H1 (cell line): ENCODE measurements at regions not wholly inside any gene's neighbourhood (a gene's known extent, or its start where the extent isn't known, plus 50 kb on each side); places are given as distances from the start of the nearest gene placed in this dataset.

Experiments used
- CTCF ChIA-PET: fragments of 300-600 bp; sonication (Branson Sonifier 250); formaldehyde crosslinking; loops from one replicate; lab custom pipeline; 2021; ENCODE audit not compliant: partially characterized antibody; lab: Charles Lee
- POLR2A ChIA-PET: fragments of 300-600 bp; sonication (Branson Sonifier 250); formaldehyde crosslinking; loops from one replicate; lab custom pipeline; 2021; ENCODE audit warnings: inconsistent platforms; ENCODE audit not compliant: partially characterized antibody; lab: Charles Lee
- DNase-seq, 2 experiments: peaks; one replicate each; pipeline versions ENCODE4 v3.0.0 to v3.0.0-alpha.2; 2010 to 2022; ENCODE audit warnings: low spot score in 2 of 2, low read depth in 1 of 2, mixed read lengths in 1 of 2
- FAIRE-seq: peaks from 2 replicates; lab custom pipeline; 2011; peaks lifted over from hg19 to GRCh38; lab: Jason Lieb, UNC
- H2AFZ ChIP-seq: 2 replicates; pipeline ENCODE4 v1.8.1; 2012; ENCODE audit warnings: low read length, inconsistent platforms
- H2AK5ac ChIP-seq: 2 replicates; pipeline ENCODE4 v1.6.1; 2013; ENCODE audit warnings: low read depth, low read length
- H2BK120ac ChIP-seq: replicated peaks from 2 replicates; pipeline ENCODE3; 2013; ENCODE audit warnings: low read depth, low read length, inconsistent platforms
- H2BK12ac ChIP-seq: 2 replicates; pipeline ENCODE4 v1.6.1; 2013; ENCODE audit warnings: low read depth, low read length
- H2BK15ac ChIP-seq: 2 replicates; pipeline ENCODE4 v1.6.1; 2013; ENCODE audit warnings: low read length
- H2BK20ac ChIP-seq: 2 replicates; pipeline ENCODE4 v1.6.1; 2013; ENCODE audit warnings: low read length
- H2BK5ac ChIP-seq: 2 replicates; pipeline ENCODE4 v1.6.1; 2013; ENCODE audit warnings: low read depth, low read length
- H3K14ac ChIP-seq: 2 replicates; pipeline ENCODE4 v1.6.1; 2013; ENCODE audit warnings: inconsistent platforms; ENCODE audit not compliant: insufficient read length
- H3K18ac ChIP-seq: 2 replicates; pipeline ENCODE4 v1.6.1; 2013; ENCODE audit warnings: low read length; ENCODE audit errors: extremely low read depth
- H3K23ac ChIP-seq: 2 replicates; pipeline ENCODE4 v1.6.1; 2013; ENCODE audit warnings: inconsistent platforms; ENCODE audit not compliant: insufficient read length
- H3K23me2 ChIP-seq: 2 replicates; pipeline ENCODE4 v1.6.1; 2013; ENCODE audit warnings: low read depth, low read length
- H3K27ac ChIP-seq: 2 replicates; pipeline ENCODE4 v1.6.1; 2011; ENCODE audit warnings: low read depth, low read length, inconsistent platforms
- H3K27me3 ChIP-seq, 4 experiments: replicated peaks in 1 of 4; 1 replicate in 1 of 4; 2 replicates in 3 of 4; pipeline versions ENCODE4 v1.6.1 to v1.8.1; 2011 to 2013; ENCODE audit warnings: low read length in 3 of 4, mild to moderate bottlenecking in 3 of 4, inconsistent platforms in 2 of 4, mixed read lengths in 2 of 4, moderate library complexity in 1 of 4; ENCODE audit not compliant: control insufficient read depth in 3 of 4, insufficient read depth in 3 of 4; ENCODE audit errors: extremely low read depth in 1 of 4
- H3K36me3 ChIP-seq, 4 experiments: 2 replicates each; pipeline versions ENCODE4 v1.6.1 to v1.8.1; 2011 to 2013; ENCODE audit warnings: mild to moderate bottlenecking in 4 of 4, low read length in 3 of 4, moderate library complexity in 2 of 4, control low read depth in 1 of 4, inconsistent platforms in 1 of 4; ENCODE audit not compliant: insufficient read depth in 4 of 4, control insufficient read depth in 2 of 4
- H3K4ac ChIP-seq: replicated peaks from 2 replicates; pipeline ENCODE3; 2013; ENCODE audit warnings: low read length, low read depth, mixed read lengths, inconsistent platforms; ENCODE audit not compliant: insufficient read length
- H3K4me1 ChIP-seq, 4 experiments: replicated peaks in 1 of 4; 1 replicate in 1 of 4; 2 replicates in 3 of 4; pipeline versions ENCODE4 v1.6.1 to v1.8.1; 2011 to 2013; ENCODE audit warnings: low read length in 3 of 4, inconsistent platforms in 2 of 4, mixed read lengths in 1 of 4; ENCODE audit not compliant: insufficient read depth in 4 of 4, control insufficient read depth in 3 of 4
- H3K4me2 ChIP-seq, 2 experiments: 2 replicates each; pipeline versions ENCODE4 v1.6.1 to v1.8.1; 2011 to 2013; ENCODE audit warnings: low read depth in 2 of 2, low read length in 2 of 2, control low read depth in 1 of 2, inconsistent platforms in 1 of 2, mild to moderate bottlenecking in 1 of 2; ENCODE audit not compliant: insufficient read depth in 1 of 2
- H3K4me3 ChIP-seq, 4 experiments: fragments of 200-600, 300-600 bp in 1 of 4; sonication (generic), shearing (Covaris generic), sonication (Bioruptor Twin) in 1 of 4; 2 replicates each; pipeline versions ENCODE4 v1.5.1 to v1.8.1; 2011 to 2016; ENCODE audit warnings: low read length in 4 of 4, low read depth in 3 of 4, control low read depth in 2 of 4, inconsistent platforms in 2 of 4, mild to moderate bottlenecking in 2 of 4, mixed read lengths in 1 of 4, moderate library complexity in 1 of 4; ENCODE audit not compliant: insufficient read depth in 2 of 4; ENCODE audit errors: extremely low read depth in 1 of 4
- H3K56ac ChIP-seq: replicated peaks from 2 replicates; pipeline ENCODE3; 2013; ENCODE audit warnings: low read depth, mild to moderate bottlenecking, mixed read lengths, low read length, inconsistent platforms; ENCODE audit not compliant: insufficient read length
- H3K79me1 ChIP-seq: 2 replicates; pipeline ENCODE4 v1.6.1; 2013; ENCODE audit warnings: low read depth, low read length, control low read depth
- H3K79me2 ChIP-seq, 2 experiments: 2 replicates each; pipeline versions ENCODE4 v1.6.1 to v1.8.1; 2012 to 2013; ENCODE audit warnings: low read length in 2 of 2, mild to moderate bottlenecking in 2 of 2, inconsistent platforms in 1 of 2; ENCODE audit not compliant: insufficient read depth in 2 of 2, control insufficient read depth in 1 of 2
- H3K9ac ChIP-seq, 4 experiments: replicated peaks in 1 of 4; 1 replicate in 1 of 4; 2 replicates in 3 of 4; pipeline versions ENCODE4 v1.6.1 to v1.8.1; 2011 to 2013; ENCODE audit warnings: low read depth in 3 of 4, low read length in 3 of 4, control low read depth in 2 of 4, mild to moderate bottlenecking in 2 of 4, moderate library complexity in 2 of 4, inconsistent platforms in 1 of 4; ENCODE audit errors: extremely low read depth in 1 of 4
- H3K9me3 ChIP-seq, 2 experiments: 2 replicates each; pipeline versions ENCODE4 v1.6.1 to v1.8.1; 2012 to 2013; ENCODE audit warnings: mild to moderate bottlenecking in 2 of 2, moderate library complexity in 2 of 2, control low read depth in 1 of 2, inconsistent platforms in 1 of 2, low read depth in 1 of 2, low read length in 1 of 2, mixed read lengths in 1 of 2; ENCODE audit not compliant: insufficient read depth in 2 of 2
- H4K20me1 ChIP-seq, 2 experiments: replicated peaks in 1 of 2; 2 replicates each; pipeline versions ENCODE3 to v1.8.1; 2011 to 2013; ENCODE audit warnings: inconsistent platforms in 2 of 2, low read length in 2 of 2, mild to moderate bottlenecking in 1 of 2; ENCODE audit not compliant: insufficient read depth in 2 of 2, control insufficient read depth in 1 of 2
- H4K5ac ChIP-seq: 2 replicates; pipeline ENCODE4 v1.6.1; 2013; ENCODE audit warnings: low read length, low read depth, mixed read lengths, inconsistent platforms; ENCODE audit not compliant: insufficient read length
- H4K8ac ChIP-seq: 2 replicates; pipeline ENCODE4 v1.8.0; 2013; ENCODE audit warnings: mild to moderate bottlenecking, moderate library complexity, low read length, inconsistent platforms; ENCODE audit not compliant: insufficient read depth; ENCODE audit errors: extremely low read depth
- H4K91ac ChIP-seq: replicated peaks from 2 replicates; pipeline ENCODE3; 2013; ENCODE audit warnings: low read length, mixed read lengths, inconsistent platforms; ENCODE audit not compliant: insufficient read length
- CTCF ChIP-seq, 3 experiments: IDR thresholded peaks; 1 replicate in 2 of 3; 2 replicates in 1 of 3; pipeline versions ENCODE4 v1.5.1 to v1.6.1; 2011; ENCODE audit warnings: low read length in 3 of 3, mild to moderate bottlenecking in 3 of 3, inconsistent platforms in 2 of 3, low read depth in 1 of 3, moderate library complexity in 1 of 3; ENCODE audit not compliant: insufficient read depth in 1 of 3; ENCODE audit errors: control extremely low read depth in 1 of 3
- RAD21 ChIP-seq, 2 experiments: IDR thresholded peaks in 1 of 2; conservative IDR thresholded peaks in 1 of 2; 2 replicates each; pipeline ENCODE4 v1.6.1; 2011; ENCODE audit warnings: low read depth in 2 of 2, low read length in 2 of 2, improper control_type of control experiment in 1 of 2, inconsistent platforms in 1 of 2, mild to moderate bottlenecking in 1 of 2, moderate library complexity in 1 of 2
- YY1 ChIP-seq: IDR thresholded peaks from 2 replicates; pipeline ENCODE4 v1.6.1; 2011; ENCODE audit warnings: low read depth, mild to moderate bottlenecking, low read length

DNA sequence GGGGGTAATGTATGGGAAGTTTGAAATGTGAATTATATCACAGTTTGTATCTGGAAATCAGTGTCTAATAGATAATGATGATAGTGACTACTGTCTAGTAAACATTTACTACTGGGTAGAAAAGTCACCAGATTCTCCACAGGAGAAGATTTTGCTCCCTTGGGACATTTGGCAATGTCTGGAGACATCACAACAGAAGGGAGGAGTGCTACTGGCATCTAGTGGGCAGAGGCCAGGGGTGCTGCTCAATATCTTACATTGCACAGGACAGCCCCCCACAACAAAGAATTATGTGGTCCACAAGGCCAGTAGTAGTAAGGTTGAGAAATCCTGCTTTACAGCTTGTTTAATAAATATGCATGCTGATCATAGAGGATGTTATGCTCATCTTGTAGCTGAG, 92.3 kb upstream of the PRPS1L1 start:
- Histone ChIP-seq H3K79me1 (no peaks in the 10 kb centered on the region), H3K27me3 (no peaks in the 10 kb centered on the region), H3K14ac (no peak overlapping the region), H3K23me2 (no peaks in the 10 kb centered on the region), H3K18ac (no peak overlapping the region), H2BK20ac (no peak overlapping the region), H3K9me3 (no peaks in the 10 kb centered on the region), H4K5ac (no peak overlapping the region), H2BK12ac (no peak overlapping the region), H3K4me2 (no peak overlapping the region), H3K23ac (no peak overlapping the region), H3K4me1 (no peaks in the 10 kb centered on the region; a peak in 1 of 7 replicates), H3K79me2 (no peaks in the 10 kb centered on the region), H3K56ac (no peak overlapping the region), H3K4ac (no peak overlapping the region), H4K20me1 (no peaks in the 10 kb centered on the region)
- POLR2A ChIA-PET: no interaction called here
- TF ChIP-seq CTCF (IDR thresholded peaks at IDR 0.05; ENCODE audit: control extremely low read depth in 1 of 3, insufficient read depth in 1 of 3, low read depth in 1 of 3, low read length in 3 of 3) (peak; percentile 57 to 64 (median 61)), YY1 (no peak), RAD21 (IDR thresholded peaks at IDR 0.05 in 1 of 2, conservative IDR thresholded peaks at IDR 0.05 in 1 of 2; ENCODE audit: low read depth in 2 of 2, low read length in 2 of 2) (peak; percentile 83 to 87)
- TF ChIP-seq, all 59 proteins: peak for 2
- no peak overlapping the region for H2AFZ ChIP-seq
- FAIRE-seq (no peak), DNase-seq (no peak)
- no peak overlapping the region for H4K8ac ChIP-seq
- H2BK120ac ChIP-seq: no peak overlapping the region
- H4K91ac ChIP-seq: no peak overlapping the region
- no peak overlapping the region for H2BK5ac ChIP-seq
- H2AK5ac ChIP-seq: no peak overlapping the region
- H3K9ac ChIP-seq: no peak overlapping the region
- CTCF ChIA-PET: interaction anchor here (0.7 to 5.8 kb wide), 14 partner anchors 9 to 369 kb away, joined by 3 to 46 read pairs (median 4); no protein-coding TSS in a partner anchor
- H3K27ac ChIP-seq: no peak overlapping the region
- no peak overlapping the region for H2BK15ac ChIP-seq
- no peaks in the 10 kb centered on the region for H3K36me3 ChIP-seq
- H3K4me3 ChIP-seq: no peak overlapping the region
